GM18907 (cell line): ENCODE measurements at regions not wholly inside any gene's neighbourhood (a gene's known extent, or its start where the extent isn't known, plus 50 kb on each side); places are given as distances from the start of the nearest gene placed in this dataset.
"Not testable (repeated sequence)": the region's sequence is repeated elsewhere in the genome, so short reads cannot be mapped to it uniquely, and the experiment has no call there.

Experiments used
- ATAC-seq: cut with Tn5 transposase; IDR thresholded peaks from one replicate; pipeline ENCODE4 v1.9.1; 2021; ENCODE audit warnings: mild to moderate bottlenecking, moderate library complexity; ENCODE audit not compliant: unreplicated experiment

DNA sequence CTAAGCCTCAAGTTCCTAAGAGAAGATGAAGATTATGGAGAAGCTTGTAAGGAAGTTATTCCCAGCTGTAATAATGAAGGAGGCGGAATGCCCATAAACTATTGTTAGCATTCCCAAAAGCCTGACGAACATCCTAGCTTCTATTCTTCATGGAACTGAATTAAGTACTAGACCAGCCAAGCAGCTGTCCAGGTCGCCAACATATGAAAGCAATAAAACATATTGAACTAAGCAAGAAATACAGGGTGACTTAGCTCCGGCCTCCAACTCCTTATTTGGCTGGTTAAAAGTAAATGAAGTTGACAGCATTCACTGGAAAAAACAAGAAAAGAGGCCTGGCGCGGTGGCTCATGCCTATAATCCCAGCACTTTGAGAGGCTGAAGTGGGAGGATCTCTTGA lies 174.0 kb upstream of the TPM1 start:
- no peak for ATAC-seq

DNA sequence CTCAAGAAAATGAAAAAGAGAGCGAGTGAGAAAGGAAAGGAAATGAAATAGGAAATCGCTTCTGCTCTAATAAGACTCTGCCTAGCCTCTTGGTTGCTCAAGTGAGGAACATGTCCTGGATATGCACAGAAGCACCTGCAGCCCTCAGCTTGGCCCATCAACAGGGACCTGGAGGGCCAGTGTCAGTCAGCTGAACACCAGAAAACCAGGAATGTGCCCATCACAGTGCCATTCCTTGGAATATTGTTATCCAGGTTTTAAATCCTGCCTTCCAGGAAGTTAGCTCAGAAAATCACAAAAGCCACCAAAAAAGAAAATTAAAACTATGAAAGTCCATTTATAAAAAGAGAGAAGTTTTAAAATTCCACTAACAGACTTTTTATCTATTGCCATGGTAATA lies 173.4 kb upstream of the TPM1 start:
- no peak for ATAC-seq

DNA sequence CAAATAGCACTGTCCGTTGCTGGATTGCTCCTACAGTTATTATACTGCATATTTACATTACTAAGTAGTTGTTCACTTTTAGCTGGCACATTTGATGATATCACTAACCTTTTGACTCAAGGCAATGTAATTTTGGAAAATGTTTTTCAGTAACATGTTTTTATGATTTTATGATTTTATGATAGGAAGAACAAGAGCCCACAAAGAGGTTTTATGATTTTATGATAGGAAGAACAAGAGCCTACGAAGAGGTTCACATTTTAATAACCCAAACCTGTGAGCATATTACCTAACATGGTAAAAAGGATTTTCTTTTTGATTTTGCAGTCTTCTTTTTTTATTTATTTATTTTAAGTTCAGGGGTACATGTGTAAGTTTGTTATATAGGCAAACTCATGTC lies 172.3 kb upstream of the TPM1 start:
- no peak for ATAC-seq

DNA sequence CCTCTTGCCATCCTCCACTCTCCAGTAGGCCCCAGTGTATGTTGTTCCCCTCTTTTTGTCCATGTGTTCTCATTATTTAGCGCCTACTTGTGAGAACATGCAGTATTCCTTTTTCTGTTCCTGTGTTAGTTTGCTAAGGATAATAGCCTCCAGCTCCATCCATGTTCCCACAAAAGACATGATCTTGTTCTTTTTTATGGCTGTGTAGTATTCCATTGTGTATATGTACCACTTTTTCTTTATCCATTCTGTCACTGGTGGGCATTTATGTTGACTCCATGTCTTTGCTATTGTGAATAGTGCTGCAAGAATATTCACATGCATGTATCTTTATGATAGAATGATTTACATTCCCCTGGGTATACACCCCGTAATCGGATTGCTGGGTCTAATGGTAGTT lies 171.8 kb upstream of the TPM1 start:
- not testable (repeated sequence) for ATAC-seq

DNA sequence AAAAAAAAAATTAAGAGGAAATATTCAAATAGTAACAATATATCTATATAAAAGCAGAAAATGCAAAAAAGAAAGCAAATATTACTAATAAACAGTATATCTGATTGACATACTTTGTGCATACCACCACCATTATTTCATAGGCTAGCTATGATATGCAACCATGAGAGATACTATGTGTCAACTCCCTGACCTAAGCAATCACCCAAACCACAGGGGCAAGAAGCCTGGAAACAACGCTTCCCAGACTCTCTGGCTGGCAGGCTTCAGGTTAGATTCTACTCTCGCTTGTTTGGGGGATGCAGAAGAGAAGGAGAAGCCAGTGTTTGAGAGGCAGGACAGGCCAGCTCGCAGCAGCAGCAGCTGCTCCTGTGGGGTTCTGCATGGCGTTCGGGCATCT lies 169.3 kb upstream of the TPM1 start:
- no peak for ATAC-seq

DNA sequence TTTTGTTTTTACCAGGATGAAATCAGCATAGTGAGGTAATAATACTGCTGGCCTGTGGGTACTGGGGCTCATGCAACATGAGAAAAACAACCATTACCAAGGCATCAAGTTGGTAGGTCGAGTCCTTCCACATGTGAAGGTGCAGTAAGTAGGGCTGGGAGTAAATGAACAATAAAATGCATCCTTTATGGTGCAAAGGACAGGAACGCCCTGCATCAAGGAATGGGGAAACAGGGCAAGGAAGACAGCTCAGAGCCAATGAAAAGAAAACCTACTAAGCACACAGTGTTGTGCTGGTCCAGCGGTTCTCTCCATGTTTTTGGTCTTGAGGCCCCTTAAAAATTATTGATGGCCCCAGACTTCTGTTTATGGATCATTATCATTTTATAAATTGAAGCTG lies 168.5 kb upstream of the TPM1 start:
- ATAC-seq: no peak

DNA sequence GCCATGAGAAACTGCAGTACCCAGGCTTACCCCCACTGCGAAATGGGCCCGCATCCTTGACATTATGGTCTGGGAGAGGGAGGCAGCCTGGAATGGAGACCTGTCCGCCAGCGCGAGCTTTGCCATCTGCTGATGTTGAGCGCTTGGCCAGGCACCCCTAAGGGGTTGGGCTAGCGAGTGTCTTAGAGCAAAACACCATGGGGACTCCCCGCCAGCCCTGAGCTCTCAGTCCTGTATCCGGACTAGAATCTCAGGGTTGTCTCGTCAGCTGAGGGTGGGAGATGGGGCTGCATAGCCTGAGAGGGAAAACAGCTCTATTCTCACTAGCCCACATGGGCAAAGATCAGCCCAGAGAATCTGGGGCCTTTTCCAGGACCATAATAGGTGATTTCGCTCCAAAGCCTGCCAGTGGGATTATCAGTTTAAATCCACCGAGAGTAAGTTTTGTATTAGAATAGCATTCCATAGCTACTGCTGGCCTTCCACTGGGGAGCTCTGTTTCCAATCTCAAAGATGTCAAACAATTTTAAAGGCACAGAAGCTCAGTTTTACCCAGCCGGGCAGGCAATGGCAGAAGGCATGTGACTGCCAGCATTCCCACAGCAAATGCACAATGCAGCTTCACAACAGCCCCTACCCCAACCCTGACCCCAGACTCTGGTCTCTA lies 167.5 kb upstream of the TPM1 start:
- no peak for ATAC-seq

DNA sequence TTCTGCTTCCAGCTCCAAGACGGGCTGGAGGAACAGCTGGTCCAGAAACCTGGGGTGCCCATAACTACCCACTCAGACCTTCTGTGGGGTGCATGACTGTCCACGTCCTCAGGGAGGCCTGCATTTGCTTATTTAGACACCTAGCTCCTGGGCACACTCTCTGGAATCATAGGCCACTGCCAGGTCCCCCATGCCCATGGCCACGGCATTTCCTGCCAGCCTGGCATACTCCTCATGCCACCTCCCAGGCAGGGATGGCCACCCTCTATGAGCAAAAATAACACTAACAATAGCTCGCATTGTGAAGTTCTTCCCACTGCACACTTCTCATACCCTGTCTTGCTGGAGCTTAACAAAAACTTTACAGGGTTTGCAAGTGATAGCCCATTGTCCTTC lies 166.9 kb upstream of the TPM1 start:
- no peak for ATAC-seq

DNA sequence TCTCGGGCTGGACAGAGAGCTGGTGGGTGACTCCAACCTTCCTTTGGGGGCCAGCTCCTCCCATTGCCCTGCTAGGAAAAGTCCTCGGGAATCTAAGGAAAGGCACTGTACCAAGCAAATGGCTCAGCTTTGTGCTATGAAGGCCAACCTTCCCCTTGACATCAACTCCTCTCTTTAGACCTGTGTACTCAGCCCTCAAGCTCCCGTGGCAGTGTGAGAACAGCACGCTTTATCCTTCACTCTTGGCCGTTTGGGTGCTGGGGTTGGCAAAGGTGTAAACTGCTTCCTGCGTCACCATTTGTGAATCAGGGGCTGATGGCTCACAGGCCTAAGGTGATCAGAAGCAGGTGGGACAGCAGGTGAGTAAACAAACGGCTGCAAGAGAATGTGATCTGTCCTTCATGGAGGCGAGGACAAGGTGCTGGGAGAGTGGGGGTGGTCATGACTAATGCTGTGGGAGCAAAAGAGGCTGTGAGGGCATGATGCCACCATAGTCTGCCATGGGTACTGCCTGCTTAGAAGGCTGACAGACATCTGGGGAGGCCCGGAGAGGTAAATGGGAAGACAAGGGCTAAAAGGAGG lies 165.2 kb upstream of the TPM1 start:
- no peak for ATAC-seq

DNA sequence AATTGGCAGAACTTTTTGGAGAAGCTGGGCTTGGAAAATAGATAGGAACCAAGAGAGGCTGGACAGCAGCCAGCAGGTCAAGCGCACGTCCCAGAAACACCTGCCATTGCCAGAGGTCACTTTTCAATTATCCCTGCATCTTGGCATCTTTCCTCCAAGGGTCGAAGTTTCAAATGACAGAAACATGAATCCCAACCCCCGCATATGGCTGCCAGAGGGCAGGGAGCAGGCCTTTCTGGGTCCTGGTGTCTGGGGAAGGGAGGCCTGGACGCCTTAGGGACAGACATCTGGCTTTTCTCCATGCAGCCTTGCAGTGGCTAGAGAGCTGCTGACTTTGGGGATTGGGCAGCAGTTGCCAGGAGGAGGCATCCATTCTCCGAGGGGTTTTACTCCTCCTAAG lies 164.5 kb upstream of the TPM1 start:
- no peak for ATAC-seq

DNA sequence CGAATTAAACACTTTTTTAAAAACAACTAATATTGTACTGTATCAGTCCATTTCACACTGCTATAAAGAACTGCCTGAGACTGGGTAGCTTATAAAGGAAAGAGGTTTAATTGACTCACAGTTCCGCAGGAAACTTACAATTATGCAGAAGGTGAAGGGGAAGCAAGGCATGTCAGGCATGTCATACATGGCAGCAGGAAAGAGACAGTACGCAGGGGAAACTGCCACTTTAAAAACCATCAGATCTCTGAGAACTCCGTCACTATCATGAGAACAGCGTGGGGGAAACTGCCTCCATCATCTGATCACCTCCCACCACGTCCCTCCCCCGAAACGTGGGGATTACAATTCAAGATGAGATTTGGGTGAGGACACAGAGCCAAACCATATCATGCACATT lies 162.8 kb upstream of the TPM1 start:
- no peak for ATAC-seq

DNA sequence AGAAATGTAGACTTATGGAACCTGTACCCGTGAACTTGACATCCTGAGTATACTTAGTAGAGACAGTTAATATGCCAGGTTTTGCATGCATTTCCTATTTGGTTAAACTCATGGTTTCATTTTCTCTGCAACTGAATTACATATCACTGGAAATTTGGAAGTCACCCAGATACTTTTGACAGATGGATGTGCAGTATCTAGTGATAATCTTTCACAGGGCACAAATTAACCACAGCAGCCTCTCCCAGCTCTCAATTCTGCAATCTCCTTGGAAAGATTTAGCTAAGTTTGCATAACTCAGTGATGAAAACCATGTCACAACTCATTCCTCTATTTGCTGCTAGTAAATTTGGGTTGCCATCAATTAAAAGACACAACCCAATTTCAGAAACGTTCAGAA lies 162.3 kb upstream of the TPM1 start:
- no peak for ATAC-seq

DNA sequence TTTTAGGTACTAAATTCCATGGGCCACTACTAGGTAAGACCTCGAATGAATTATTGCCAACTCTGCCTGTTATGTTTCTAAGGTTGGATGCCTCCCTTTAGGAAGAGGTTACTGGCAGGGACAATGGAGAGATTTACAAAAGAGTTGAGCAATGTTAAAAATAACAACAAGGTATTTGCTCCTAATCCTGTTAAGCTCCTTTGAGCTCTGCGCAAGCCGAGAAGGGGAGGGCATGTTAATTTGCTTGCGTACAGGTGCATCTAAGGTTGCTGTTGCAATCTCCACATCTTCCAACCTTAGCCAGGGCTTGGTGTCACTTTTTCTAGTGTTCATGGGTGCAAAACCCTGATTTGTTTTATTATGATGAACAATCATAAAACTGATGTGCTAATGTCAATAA lies 161.5 kb upstream of the TPM1 start:
- ATAC-seq: no peak

DNA sequence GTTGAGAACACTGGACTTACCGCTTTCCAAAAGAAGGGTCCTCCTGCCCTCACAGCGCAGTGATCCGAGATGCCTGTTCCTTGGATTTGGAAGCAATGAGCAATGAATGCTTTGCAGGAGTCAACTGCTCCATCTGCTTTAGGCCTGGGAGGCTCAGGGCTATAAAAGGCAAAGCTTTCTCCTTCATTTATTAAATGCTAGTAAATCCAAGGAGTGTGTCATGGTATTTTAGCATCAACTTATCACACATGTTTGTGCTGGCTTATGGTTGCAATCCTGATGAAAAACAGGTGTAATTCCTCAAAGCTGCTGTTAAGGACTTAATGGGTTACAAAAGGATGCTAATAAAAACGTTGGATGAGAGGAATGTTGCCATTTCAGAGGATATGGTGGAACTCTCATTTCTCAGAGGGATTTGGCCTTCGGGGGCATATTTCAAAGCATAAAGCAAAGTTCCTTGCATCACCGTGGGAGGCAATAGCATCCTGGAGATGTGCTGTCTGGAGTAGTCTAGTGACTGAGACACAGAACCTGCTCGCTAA lies 158.5 kb upstream of the TPM1 start:
- ATAC-seq: no peak

DNA sequence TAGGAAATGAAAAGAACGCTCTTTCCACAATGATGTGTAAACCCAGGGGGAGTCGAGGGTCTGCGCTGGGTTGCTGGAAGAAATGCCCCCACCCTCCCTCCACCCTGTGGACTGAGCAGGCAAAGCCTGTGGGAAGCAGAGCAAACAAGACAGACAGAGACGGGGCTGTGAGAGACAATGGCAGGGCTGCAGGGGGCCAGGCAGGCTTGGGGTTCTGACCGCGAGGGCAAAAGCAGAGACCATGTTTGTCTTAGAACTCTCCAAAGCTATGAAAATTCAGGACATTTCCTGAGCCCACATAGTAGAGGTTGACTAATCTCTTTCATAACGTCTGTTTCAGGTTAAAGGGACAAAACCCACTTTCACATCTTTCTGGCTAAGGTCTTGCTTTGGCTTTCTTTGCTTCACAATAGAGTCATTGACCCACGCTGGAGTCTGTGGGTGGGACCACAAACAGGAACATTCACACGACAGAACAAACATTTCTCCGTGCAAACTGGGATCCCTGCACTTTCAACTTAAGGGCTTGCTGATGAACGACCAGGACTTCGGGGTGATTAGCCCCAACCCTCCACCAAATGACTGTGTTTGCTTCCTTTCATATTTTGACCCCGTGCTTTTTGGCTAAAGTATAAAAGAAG lies 156.0 kb upstream of the TPM1 start:
- no peak for ATAC-seq

DNA sequence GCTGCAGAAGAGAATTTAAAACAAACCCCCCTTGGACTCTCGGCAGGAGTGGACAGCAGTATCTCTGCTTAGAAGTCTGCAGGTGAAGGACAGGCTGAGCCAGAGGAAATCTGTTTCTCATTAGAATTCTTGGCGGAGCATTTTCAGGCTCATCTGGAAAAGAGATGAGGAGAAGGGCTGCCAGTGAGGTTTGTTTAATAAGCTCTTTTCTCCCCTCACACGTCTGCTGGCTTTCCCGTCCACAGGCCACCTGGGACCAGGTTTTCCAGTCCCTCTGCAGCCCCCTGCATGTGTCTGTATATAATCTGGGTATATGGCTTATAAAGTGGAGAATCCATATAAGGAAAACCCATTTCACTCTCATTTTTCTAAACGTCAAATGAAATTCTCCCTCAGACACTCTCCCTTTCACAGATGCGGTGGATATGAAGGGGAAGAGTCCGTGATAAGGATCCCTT lies 155.4 kb upstream of the TPM1 start:
- no peak for ATAC-seq

DNA sequence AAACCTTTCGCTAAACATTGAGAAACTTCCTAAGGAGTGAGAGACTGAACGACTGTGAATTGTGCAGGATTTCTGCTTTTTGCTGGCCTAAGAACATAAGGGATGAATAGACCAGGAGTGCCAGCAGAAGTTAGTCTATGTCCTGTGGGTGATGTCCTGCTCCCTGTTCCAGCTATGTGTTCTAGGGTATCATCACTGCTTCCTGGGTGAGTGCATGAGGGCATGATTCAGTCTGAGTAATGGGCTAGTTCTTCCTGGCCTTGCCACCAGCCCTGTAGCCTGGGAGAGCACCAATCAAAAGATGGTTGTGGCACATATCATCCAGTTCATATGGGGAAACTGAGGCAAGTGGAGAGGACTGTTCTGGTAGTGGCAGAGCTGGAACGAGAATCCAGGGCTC lies 153.9 kb upstream of the TPM1 start:
- ATAC-seq: no peak

DNA sequence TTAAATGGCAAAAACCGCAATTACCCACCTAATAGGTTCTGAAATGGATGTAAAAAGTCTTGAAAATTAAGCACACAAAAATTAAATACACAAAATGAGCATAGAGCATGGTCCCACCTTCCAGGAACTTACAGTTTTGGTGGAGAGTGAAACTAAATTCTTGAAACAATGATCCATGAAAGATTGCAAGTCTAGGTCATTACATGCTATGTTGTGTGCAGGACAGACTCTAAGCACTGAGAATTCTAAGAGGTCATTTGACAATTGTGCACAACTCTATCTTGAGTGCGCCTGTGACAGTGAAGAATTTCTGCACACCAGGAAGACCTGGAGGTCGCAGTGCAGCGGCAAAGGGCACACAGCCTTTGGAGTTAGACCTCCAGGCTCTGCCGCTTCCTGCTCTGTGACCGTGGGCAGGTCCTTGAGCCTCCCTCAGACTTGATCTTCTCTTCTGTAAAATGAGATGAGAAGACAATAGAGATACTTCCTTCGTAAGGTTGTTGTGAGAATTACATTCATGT lies 153.3 kb upstream of the TPM1 start:
- ATAC-seq: no peak

DNA sequence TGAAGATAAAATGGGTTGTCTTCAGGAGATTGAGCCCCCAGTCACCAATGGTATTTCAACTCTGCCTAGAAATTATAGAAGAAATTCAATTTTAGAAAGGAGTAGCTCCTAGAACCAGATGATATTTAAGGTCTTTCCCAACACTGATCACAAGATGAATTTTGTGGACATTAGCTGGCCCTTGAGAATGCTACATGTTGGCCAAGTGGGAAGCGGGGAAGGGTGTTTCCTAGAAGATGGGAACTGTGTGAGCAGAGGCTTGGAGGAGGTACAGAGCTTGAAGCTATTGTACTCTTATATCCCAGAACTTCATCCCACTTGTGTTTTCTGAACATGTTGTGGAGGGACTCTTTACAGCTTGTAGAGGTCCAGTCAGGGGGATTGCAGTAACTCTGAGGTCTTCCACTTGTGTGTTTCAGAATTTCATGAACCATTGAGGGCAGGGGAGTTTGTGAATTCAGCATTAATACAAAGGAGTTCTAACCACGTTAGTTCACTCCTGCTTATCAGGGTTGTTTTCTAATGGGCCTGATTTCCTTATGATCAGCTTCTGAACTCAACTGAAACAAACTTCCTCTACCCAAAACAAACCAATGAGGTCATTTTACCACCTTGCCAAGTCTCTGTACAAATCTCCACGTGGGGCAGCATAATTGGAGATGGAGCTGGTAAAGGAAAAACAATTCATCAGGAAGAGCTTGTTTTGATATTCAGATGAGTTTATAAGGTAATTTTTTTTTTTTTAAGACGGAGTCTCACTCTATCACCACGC lies 152.6 kb upstream of the TPM1 start:
- ATAC-seq: no peak

DNA sequence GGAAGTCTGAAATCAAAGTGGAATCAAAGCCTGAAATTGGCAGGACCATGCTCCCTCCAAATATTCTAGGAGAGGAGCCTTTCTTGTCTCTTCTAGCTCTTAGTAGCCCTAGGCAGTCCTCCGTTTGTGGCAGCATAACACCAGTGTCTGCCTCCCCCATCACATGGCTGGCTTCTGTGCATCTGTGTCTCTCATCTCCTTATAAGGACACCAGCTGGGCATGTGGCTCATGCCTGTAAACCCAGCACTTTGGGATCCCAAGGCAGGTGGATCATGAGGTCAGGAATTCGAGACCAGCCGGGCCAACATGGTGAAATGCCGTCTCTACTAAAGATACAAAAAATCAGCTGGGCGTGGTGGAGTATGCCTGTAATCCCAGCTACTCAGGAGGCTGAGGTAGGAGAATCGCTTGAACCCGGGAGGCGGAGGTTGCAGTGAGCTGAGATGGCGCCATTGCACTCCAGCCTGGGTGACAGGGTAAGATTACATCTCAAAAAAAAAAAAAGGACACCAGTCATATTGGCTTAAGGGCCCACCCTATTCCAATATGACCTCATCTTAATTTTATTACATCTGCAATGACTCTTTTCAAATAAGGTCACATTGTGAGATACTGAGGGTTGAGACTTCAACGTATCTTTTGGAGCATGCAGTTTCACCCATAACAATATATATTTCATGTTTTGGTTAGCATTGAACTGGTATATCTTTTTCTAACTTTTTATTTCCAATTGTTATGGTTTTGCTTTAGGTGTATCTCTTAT lies 148.0 kb upstream of the TPM1 start:
- no peak for ATAC-seq
